Smooth muscle cell (in vitro differentiated cells): ENCODE measurements at regions not wholly inside any gene's neighbourhood (a gene's known extent, or its start where the extent isn't known, plus 50 kb on each side); places are given as distances from the start of the nearest gene placed in this dataset.

Experiments used
- DNase-seq: peaks from one replicate; lab custom pipeline; 2025; ENCODE audit not compliant: unreplicated experiment; lab: John Stamatoyannopoulos, UW
- H2AFZ ChIP-seq: fragments of 200-600 bp; sonication (generic); 2 replicates; pipeline ENCODE4 v1.6.0; 2016; ENCODE audit warnings: antibody characterized with exemption, low read depth, mild to moderate bottlenecking
- H3F3A ChIP-seq: fragments of 200-600 bp; sonication (generic); 2 replicates; pipeline ENCODE4 v1.6.0; 2017; ENCODE audit warnings: antibody characterized with exemption, low read depth
- H3K27ac ChIP-seq: fragments of 200-600 bp; sonication (generic); 2 replicates; pipeline ENCODE4 v1.5.1; 2016; ENCODE audit warnings: low read depth, mild to moderate bottlenecking
- H3K27me3 ChIP-seq: fragments of 200-600 bp; sonication (generic); 2 replicates; pipeline ENCODE4 v1.6.1; 2016; ENCODE audit warnings: low read depth, mild to moderate bottlenecking
- H3K36me3 ChIP-seq: fragments of 200-600 bp; sonication (generic); 2 replicates; pipeline ENCODE4 v1.5.1; 2016; ENCODE audit warnings: low read depth
- H3K4me1 ChIP-seq: fragments of 200-600 bp; sonication (generic); 2 replicates; pipeline ENCODE4 v1.5.1; 2016; ENCODE audit warnings: low read depth
- H3K4me2 ChIP-seq: fragments of 200-600 bp; sonication (generic); 2 replicates; pipeline ENCODE4 v1.6.0; 2016; ENCODE audit warnings: mild to moderate bottlenecking
- H3K4me3 ChIP-seq: fragments of 200-600 bp; sonication (generic); 2 replicates; pipeline ENCODE4 v1.5.1; 2016; ENCODE audit warnings: mild to moderate bottlenecking
- H3K79me2 ChIP-seq: fragments of 200-600 bp; sonication (generic); 2 replicates; pipeline ENCODE4 v1.6.0; 2016; ENCODE audit warnings: low read depth, mild to moderate bottlenecking
- H3K9ac ChIP-seq: fragments of 200-600 bp; sonication (generic); 2 replicates; pipeline ENCODE4 v1.6.0; 2016; ENCODE audit warnings: low read depth
- H3K9me3 ChIP-seq: fragments of 200-600 bp; sonication (generic); replicated peaks from 2 replicates; pipeline ENCODE4 v1.5.1; 2016; ENCODE audit warnings: low read depth
- H4K20me1 ChIP-seq: fragments of 200-600 bp; sonication (generic); 2 replicates; pipeline ENCODE4 v1.6.0; 2016; ENCODE audit warnings: low read depth
- WGBS: methylation state at CpG from one replicate; pipeline ENCODE4 v1.1.7; 2016; ENCODE audit warnings: low lambda C conversion rate; 5-methylcytosine and 5-hydroxymethylcytosine counted together
- TF ChIP-seq, protein P1 (sequence below): fragments of 200-600 bp; sonication (generic); IDR thresholded peaks from 2 replicates; pipeline ENCODE4 v1.5.1; 2017; ENCODE audit warnings: borderline replicate concordance, mild to moderate bottlenecking, antibody characterized with exemption; ENCODE audit not compliant: insufficient read depth, poor library complexity, severe bottlenecking

DNA sequence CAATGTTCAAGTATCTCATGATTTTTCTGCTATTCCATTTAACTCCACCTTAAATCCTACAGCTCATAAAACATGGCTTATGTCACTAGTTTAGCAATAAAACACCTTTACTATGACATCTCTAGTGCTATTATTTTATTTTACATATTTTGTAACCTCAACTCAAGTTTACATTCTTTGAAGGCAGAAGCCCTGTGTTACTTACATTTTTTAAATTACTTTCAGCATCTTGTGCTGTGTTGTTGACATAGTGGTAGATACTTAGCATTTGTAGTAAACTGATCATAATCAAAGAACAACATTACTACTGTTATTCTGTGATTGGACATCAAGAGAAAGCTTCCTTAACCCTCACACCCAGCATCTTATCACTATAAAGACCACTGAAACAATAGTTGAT lies 216.1 kb downstream of the BMP4 start:
- no peaks in the 10 kb centered on the region for H3K9me3 ChIP-seq
- no peak overlapping the region for H3K27ac ChIP-seq
- H2AFZ ChIP-seq = no peak overlapping the region
- H3K36me3 ChIP-seq = no peaks in the 10 kb centered on the region
- no peaks in the 10 kb centered on the region for H3K79me2 ChIP-seq
- TF ChIP-seq, protein P1, sequence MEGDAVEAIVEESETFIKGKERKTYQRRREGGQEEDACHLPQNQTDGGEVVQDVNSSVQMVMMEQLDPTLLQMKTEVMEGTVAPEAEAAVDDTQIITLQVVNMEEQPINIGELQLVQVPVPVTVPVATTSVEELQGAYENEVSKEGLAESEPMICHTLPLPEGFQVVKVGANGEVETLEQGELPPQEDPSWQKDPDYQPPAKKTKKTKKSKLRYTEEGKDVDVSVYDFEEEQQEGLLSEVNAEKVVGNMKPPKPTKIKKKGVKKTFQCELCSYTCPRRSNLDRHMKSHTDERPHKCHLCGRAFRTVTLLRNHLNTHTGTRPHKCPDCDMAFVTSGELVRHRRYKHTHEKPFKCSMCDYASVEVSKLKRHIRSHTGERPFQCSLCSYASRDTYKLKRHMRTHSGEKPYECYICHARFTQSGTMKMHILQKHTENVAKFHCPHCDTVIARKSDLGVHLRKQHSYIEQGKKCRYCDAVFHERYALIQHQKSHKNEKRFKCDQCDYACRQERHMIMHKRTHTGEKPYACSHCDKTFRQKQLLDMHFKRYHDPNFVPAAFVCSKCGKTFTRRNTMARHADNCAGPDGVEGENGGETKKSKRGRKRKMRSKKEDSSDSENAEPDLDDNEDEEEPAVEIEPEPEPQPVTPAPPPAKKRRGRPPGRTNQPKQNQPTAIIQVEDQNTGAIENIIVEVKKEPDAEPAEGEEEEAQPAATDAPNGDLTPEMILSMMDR = no peak
- H3K4me3 ChIP-seq = no peak overlapping the region
- H4K20me1 ChIP-seq = no peaks in the 10 kb centered on the region
- H3K4me1 ChIP-seq = peaks cover 20% of the 10 kb centered on the region
- H3K27me3 ChIP-seq = no peaks in the 10 kb centered on the region
- DNase-seq = no peak
- H3F3A ChIP-seq = no peaks in the 10 kb centered on the region
- H3K4me2 ChIP-seq = no peak overlapping the region
- no peak overlapping the region for H3K9ac ChIP-seq

DNA sequence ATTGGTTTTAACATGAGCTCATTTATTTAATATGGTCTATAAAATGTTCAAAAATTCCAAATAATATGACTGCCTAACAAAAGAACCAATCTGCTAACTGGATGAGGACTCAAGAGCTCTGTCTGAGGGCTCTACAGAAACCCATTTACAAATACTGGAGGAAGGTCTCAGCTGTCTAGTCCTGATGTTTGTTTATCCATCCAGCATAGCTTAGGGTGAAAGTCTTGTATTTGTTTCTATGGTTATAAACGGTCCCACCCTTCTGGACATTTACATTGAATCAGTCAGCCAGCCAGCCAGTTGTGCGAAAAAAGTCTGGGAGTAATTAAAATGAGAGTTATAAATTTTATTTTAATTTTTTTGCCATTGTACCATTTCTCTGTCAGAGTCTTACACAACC lies 220.7 kb downstream of the BMP4 start:
- WGBS = 84% methylated on average over 2 of the region's 2 CpGs

DNA sequence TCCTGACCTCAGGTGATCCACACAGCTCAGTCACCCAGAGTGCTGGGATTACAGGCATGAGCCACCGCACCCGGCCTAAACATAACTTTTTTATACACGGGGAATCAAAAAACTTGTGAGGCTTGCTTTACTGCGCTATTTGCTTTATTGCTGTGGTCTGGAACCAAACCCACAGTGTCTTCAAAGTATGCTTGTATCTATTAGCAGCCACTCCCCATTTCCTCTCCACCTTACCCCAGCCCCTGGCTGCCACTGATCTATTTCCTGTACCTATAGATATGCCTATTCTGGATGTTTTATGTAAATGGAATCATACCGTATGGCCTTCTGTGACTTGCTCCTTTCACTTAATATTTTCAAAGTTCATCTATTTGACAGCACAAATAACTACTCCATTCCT lies 233.4 kb downstream of the BMP4 start:
- Histone ChIP-seq H3K9me3 (no peaks in the 10 kb centered on the region), H3K4me2 (no peak overlapping the region), H3K4me3 (no peak overlapping the region), H3K9ac (no peak overlapping the region), H3F3A (no peaks in the 10 kb centered on the region), H3K36me3 (no peaks in the 10 kb centered on the region), H3K27me3 (no peaks in the 10 kb centered on the region), H3K4me1 (no peaks in the 10 kb centered on the region), H3K27ac (no peak overlapping the region), H4K20me1 (no peaks in the 10 kb centered on the region), H2AFZ (no peak overlapping the region), H3K79me2 (no peaks in the 10 kb centered on the region)
- TF ChIP-seq, protein P1 = no peak
- WGBS = 100% methylated on average over 5 of the region's 5 CpGs
- no peak for DNase-seq

More for the DNA sequence above, 220.7 kb downstream of the BMP4 start:
- TF ChIP-seq, protein P1 = no peak
- Histone ChIP-seq H3K4me3 (no peak overlapping the region), H3K4me2 (no peak overlapping the region), H3K36me3 (no peaks in the 10 kb centered on the region), H3K27ac (no peak overlapping the region), H4K20me1 (no peaks in the 10 kb centered on the region), H3K9ac (no peak overlapping the region), H3K27me3 (no peaks in the 10 kb centered on the region), H2AFZ (no peak overlapping the region), H3K9me3 (no peaks in the 10 kb centered on the region), H3K4me1 (no peaks in the 10 kb centered on the region), H3K79me2 (no peaks in the 10 kb centered on the region), H3F3A (no peaks in the 10 kb centered on the region)
- DNase-seq = no peak

DNA sequence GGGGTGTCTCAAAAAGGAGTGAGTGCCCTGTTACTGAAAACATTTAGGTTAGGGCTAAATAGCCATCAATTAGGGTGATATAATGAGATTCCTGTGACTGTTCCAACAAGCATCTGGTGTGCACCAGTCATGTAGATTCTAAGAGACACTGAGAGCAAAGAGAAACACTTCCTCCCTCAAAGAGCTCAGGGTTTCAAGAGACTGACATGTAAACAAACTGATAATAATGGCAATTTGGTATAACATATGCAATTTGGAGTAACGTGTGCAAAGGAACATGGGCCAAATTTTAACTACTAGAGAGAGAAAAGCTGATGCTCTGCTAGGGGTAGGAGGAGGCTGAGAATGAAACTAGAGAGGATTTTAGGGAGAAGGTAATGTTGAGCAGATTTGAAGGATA lies 237.1 kb downstream of the BMP4 start:
- Histone ChIP-seq H3K79me2 (no peaks in the 10 kb centered on the region), H2AFZ (no peak overlapping the region), H3K4me1 (no peaks in the 10 kb centered on the region), H3K4me3 (no peak overlapping the region), H3K4me2 (no peak overlapping the region), H3K27me3 (no peaks in the 10 kb centered on the region), H3K9me3 (no peaks in the 10 kb centered on the region), H3K27ac (no peak overlapping the region), H4K20me1 (no peaks in the 10 kb centered on the region), H3F3A (peaks cover 10% of the 10 kb centered on the region), H3K9ac (no peak overlapping the region), H3K36me3 (no peaks in the 10 kb centered on the region)
- TF ChIP-seq, protein P1 = no peak
- DNase-seq = no peak
- WGBS = 70% methylated on average over 1 of the region's 1 CpG
